OCI-LY7 (cell line): ENCODE measurements at regions not wholly inside any gene's neighbourhood (a gene's known extent, or its start where the extent isn't known, plus 50 kb on each side); places are given as distances from the start of the nearest gene placed in this dataset.

ENCODE experiments used
- CTCF ChIP-seq: fragments of 200-600 bp; sonication (generic); conservative IDR thresholded peaks from 2 replicates; pipeline ENCODE4 v1.5.1; 2014; ENCODE audit warnings: mild to moderate bottlenecking, antibody characterized with exemption, low read length, moderate library complexity, mixed read lengths
- EZH2phosphoT487 ChIP-seq: fragments of 200-600 bp; sonication (generic); IDR thresholded peaks from 2 replicates; pipeline ENCODE4 v1.6.1; 2018; ENCODE audit warnings: low read depth, borderline replicate concordance, mild to moderate bottlenecking, mixed run types, antibody characterized with exemption, low read length, moderate library complexity, mixed read lengths

GRCh38 chr12:131466306-131466705 is 244.6 kb upstream of the SFSWAP start:
- TF ChIP-seq CTCF = no peak
- no peak for TF ChIP-seq EZH2phosphoT487
